NCI-H1417 (cell line): ENCODE measurements at regions not wholly inside any gene's neighbourhood (a gene's known extent, or its start where the extent isn't known, plus 50 kb on each side); places are given as distances from the start of the nearest gene placed in this dataset.
"Not testable (repeated sequence)": the region's sequence is repeated elsewhere in the genome, so short reads cannot be mapped to it uniquely, and the experiment has no call there.

Source experiments
- DNase-seq, 3 experiments: peaks; one replicate each; lab custom pipeline; 2025; lab: John Stamatoyannopoulos, UW

- no peak for DNase-seq
Observed at GRCh38 chr13:74730556-74731331, 596.5 kb upstream of the KLF12 start.

GRCh38 chr13:74726206-74726605, 592.0 kb upstream of the KLF12 start:
- DNase-seq, result no peak

- DNase-seq, result not testable (repeated sequence)
Observed at GRCh38 chr13:74718232-74718842, 584.1 kb upstream of the KLF12 start.

- no peak for DNase-seq
Observed at GRCh38 chr13:74715718-74716117, 581.5 kb upstream of the KLF12 start.

- no peak for DNase-seq
Observed at GRCh38 chr13:74710006-74710405, 575.8 kb upstream of the KLF12 start.

- no peak for DNase-seq
Observed at GRCh38 chr13:74709226-74709625, 575.0 kb upstream of the KLF12 start.

- no peak for DNase-seq
Observed at GRCh38 chr13:74708629-74709028, 574.4 kb upstream of the KLF12 start.

- DNase-seq, result no peak
Observed at GRCh38 chr13:74707291-74707690, 573.1 kb upstream of the KLF12 start.

- DNase-seq, result peak in 1 of 3 experiments; percentile 18
Observed at GRCh38 chr13:74706801-74707200, 572.6 kb upstream of the KLF12 start.

- no peak for DNase-seq
Observed at GRCh38 chr13:74705438-74705837, 571.2 kb upstream of the KLF12 start.

- DNase-seq, result no peak
Observed at GRCh38 chr13:74703855-74704387, 569.7 kb upstream of the KLF12 start.

- no peak for DNase-seq
Observed at GRCh38 chr13:74696148-74696922, 562.1 kb upstream of the KLF12 start.

- no peak for DNase-seq
Observed at GRCh38 chr13:74695021-74695800, 561.0 kb upstream of the KLF12 start.

GRCh38 chr13:74687442-74688182, 553.4 kb upstream of the KLF12 start:
- no peak for DNase-seq

- DNase-seq, result no peak
Observed at GRCh38 chr13:74683411-74683810, 549.2 kb upstream of the KLF12 start.

- DNase-seq, result no peak
Observed at GRCh38 chr13:74682746-74683145, 548.5 kb upstream of the KLF12 start.

- DNase-seq, result no peak
Observed at GRCh38 chr13:74681891-74682290, 547.7 kb upstream of the KLF12 start.

GRCh38 chr13:74678308-74678965, 544.2 kb upstream of the KLF12 start:
- no peak for DNase-seq

GRCh38 chr13:74675972-74676371, 541.8 kb upstream of the KLF12 start:
- no peak for DNase-seq

- DNase-seq, result no peak
Observed at GRCh38 chr13:74675182-74675581, 541.0 kb upstream of the KLF12 start.

GRCh38 chr13:74674720-74675119, 540.5 kb upstream of the KLF12 start:
- DNase-seq, result no peak
